ENCODE measurements at regions not wholly inside any gene's neighbourhood (a gene's known extent, or its start where the extent isn't known, plus 50 kb on each side); places are given as distances from the start of the nearest gene placed in this dataset.

DNA sequence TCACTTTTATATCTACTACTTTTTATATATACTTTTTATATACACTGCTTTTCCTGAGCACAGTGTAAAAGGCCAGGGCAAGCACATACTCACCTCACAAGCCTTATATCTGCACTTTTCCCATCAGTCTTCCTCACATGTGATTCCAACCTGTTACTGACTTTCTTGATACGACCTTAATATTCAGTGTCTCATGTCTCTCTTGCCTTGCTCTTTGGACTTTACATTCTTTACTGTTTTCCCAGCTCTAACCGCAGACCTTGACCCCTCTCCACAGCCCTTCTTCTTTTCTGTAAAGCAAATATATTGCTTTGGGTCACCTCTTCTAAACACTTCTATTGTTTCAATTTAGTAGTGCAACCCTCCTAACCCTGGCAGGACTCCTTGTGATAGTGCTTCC lies 353.1 kb upstream of the ANO5 start:
- no peak for DNase-seq

DNA sequence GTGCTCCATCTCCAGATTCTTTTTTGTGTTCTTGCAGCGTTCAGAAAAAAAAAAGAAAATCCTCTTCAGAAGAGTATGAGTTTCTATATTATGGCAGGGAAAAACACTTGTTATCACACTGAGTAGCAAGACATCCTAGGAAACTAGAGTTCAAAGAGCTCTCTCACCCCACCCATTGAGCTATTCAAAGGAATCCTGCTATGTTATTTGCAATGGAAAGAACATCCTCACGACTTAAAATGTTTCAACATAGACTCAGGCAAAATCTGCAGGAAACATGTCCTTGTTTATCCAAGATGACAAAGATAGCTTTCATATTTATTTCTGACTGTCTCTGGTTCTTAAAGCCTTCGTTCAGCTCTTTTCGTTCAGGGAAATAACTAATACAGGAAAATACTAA lies 331.6 kb upstream of the ANO5 start:
- no peak for DNase-seq

DNA sequence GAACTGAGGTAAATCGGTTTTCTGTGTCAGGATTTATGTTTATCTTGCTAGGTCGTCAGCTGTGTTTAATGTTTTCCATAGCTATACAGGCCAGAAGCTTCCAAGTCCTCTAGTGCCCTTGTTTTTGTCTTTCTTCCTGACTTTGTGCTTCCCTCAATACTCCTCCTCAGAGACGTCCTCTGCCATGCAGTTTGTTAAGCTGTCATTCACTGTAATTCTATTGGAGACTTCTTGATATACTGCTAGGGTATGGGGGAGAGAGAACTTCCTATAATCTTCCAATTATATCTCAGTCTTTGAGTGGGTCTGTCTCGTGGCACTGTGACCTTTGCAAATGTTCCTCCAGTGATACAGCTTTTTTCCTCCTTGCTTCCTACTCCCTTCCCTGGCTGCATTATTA lies 327.3 kb upstream of the ANO5 start:
- DNase-seq, result no peak

DNA sequence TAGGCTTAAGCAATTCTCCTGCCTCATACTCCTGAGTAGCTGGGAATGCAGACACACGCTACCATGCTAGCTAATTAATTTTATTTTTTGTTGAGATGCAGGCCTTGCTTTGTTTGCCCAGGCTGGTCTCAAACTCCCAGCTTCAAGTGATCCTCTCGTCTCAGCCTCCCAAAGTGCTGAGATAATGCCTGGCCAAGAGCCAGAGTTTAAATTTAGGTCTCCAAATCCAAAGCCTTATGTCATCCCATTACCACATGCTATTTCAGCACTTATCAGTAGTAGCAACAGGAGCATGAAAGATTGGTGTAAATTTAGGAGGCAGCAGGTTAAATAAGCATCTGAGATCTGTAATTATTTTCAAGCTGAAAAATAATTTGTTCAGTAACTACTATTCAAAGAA lies 326.1 kb upstream of the ANO5 start:
- no peak for DNase-seq

DNA sequence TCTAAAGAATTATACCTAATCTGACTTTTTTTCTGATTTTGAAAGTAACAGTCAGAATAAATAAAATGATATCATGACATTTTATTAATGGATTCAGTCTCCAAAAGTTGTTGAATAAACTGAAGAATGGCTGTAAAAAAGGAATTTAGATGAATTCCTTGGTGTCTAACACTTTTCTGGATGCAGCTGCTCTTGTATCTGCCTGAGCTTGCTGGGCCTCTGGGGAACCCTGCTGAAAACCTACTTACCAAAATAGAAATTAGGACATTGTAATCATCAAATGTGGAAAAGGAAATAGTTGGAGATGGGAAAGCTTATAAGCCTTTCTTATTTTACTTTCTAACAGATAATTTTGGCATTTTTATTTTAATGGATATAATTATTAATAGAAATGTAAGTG lies 315.7 kb upstream of the ANO5 start:
- DNase-seq, result no peak

DNA sequence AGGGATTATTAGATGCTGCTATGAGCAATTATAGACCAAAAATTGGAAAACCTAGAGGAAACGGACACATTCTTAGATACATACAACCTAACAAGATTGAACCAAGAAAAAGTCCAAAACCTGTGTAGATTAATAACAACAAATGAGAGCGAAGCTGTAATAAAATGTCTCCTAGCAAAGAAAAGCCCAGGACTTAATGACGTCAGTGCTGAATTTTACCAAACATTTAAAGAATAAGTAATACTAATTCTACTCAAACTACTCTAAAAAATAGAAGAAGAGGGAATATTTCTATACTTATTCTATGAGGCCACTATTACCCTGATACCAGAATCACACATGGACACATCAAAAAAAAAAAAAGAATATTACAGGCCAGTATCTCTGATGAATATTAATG lies 309.5 kb upstream of the ANO5 start:
- no peak for DNase-seq

DNA sequence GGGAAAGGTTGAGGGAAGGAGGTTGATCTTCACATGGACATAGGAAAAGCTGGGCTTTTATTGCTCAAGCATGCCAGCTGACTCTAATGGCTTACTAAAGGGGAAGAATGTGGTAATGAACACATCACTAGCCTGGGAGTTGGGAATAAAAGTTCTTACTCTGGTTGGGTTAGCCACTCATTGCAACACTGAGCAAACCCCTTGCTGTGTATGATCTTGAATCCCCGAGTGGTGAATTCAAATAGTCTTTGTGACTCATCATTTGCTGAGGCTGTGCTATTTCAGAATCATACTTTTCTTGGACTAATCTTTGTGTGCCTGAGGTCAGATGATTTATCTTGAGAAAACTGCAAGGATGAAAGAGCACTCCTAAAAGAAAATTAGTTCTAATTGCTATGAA lies 304.1 kb upstream of the ANO5 start:
- no peak for DNase-seq

DNA sequence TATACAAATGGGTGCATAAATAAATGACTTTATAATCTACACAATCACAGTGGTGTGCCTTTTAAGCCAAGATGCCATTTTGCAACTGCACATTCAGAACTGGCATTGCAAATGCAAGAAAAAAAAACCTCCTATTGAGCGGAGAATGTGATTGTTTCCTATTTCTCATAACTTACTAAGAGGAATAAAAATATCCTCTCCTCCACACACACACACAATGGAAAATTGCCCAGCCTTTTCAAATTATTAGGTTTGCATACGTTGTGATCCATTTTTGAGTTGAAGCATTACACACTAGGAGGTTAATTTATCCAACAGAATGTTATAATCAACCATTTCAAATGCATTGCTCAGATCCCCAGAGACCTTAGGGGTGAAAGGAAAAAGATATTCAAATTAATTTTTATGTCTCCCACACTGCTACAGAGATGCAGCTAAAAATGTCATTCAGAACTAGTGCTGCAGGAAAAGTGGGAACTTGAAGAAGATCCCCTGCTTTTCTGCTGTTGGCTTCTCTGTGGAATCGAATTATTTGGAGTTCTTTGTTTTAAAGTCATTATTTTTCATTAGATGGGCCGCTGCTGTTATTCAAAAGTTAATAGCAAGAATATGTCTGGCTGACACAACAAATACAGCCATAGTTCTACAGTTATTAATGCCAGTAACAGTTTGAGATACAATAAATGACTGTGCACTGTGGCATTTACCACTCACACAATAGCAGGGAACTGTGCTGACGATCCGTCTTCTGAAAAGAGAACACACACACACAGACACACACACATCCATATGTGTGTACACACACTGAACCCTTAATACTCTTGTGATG lies 299.9 kb upstream of the ANO5 start:
- no peak for DNase-seq

DNA sequence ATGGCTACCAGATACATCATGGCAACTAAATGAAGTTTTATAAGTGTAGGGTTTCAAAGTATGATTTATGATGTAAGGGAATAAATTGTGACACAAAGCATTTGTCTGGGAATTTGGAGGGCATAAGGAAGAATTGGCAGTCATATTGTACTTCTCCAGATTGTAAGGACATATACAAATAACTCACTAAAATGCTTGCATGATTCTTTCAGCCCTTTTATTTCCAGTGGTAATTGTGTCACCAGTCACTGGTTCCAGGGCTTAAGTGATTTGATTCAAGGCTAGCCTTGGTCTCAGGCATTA lies 299.4 kb upstream of the ANO5 start:
- DNase-seq, result no peak

DNA sequence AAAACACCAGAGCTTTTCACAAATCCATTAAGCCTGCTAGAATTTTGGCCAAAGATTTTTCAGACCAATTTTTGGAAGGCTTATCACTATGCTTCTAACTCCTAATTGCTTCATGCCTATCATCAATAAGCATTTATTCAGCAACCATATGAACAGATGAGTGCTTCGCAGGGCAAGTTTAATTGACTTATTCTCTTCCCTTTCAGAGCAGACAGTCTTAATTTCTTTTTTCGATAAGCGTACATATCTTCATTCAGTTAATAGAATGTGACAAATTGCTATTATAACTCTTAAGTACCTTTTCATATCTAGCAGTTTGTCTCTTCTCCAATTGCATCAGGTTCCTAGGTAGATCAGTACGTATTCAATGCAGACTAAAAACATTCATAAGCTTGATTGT lies 298.4 kb upstream of the ANO5 start:
- DNase-seq, result no peak

DNA sequence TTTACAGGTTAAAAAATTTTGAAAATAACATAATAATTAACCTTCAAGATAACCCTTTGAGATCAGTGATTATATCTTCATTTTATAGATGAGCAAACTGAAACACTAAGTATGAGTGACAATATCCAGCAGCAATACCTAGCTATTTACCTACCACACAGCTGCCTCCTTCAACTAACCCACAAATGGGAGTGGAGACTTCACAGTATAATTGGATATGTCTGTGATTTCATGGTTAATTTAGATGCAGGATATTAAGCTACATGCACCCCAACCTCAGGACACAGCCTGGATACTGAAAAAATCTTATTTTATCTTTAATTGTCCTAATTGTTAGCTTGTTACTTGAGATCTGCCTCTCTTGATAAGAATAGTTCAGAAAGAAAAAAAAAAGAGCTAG lies 297.2 kb upstream of the ANO5 start:
- no peak for DNase-seq

DNA sequence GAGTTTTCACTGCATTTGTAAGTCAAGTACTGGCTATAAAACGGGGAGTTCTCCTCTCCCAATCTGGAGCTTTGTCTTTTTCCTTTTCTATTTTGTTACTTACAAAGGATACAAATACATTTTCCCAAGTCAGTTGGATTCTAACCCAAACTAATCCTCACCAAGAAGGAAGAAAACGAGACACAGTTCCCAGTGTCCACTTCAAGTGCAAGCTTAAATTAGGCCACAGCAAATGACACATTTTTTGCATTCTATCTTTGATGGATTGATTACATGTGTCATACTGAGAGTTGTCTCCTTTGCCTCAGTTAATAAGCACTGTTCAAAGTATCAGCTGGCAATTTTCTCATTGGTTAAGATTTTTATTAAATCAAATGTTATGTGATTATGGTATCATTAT lies 296.7 kb upstream of the ANO5 start:
- no peak for DNase-seq

DNA sequence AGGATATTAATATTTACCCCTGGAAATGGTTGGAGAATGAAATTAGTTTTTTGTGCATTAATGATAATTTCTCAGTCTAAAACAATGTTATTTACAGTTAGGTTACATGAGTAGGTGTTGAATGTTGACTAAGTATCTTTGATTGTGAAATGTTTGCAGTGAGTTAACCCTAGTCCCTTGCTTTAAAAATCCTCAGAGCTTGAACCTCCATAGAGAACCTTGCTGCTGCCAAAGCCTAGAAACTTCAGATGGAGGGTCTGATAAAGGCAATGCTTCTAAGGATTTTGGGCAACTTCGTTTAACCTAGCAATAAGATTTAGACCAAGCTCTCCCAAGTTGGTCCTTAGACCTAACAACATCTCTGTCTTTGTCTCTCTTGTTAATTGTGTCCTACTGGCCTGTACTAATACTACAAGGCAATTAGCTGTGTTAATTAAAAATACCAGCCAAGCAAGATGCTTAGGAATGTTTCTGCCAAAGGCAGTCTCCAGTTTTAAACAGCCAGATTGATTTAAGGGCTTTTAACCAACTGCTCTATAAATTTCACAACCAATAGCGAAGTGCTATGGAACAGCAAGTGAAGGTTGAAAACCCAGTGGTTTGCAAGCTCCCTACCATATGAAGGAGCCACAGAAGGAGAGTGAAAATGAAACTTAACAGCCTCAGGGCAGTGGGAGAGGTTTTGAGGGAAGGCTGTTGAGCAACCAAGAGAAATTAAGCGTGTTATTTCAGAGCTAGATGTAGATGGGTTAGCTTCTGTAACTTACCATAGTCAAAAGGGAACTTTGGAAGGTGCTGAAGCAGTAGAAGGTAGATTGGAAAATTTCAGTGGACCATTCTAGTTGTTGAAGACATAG lies 295.9 kb upstream of the ANO5 start:
- no peak for DNase-seq

DNA sequence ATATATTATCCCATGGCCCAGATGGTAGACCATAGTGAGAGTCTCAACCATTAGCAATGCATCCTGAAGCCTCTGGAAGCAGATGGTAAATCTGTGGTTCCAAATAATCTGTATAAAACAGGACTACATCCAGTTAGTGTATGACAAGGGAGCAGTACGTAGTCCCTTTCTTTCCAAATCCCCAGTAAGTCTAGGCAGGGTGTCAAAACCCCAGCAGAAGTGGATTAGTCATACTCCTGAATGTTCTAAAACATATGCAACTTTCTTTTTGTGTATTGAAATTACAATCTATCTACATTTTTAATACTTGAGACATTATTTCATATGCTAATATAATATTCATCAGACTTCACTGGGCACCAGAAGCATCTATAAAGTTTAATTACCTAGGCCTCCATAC lies 295.1 kb upstream of the ANO5 start:
- DNase-seq, result no peak

DNA sequence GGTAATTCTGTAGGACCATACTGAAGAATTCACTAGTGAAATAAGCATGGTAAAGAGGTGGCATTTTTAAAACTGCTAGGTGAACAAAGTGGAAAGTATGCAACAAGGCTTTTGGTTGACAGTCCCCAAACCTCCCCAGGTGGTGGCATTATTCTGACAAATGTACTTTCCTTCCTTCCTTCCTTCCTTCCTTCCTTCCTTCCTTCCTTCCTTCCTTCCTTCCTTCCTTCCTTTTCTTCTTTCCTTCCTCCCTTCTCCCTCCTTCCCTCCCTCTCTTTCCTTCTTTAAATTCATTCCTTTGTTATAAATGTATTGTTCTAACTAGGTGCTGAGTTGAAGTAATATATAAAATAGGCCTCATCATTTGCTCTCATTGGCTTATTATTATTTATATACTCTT lies 284.7 kb upstream of the ANO5 start:
- DNase-seq, result no peak

DNA sequence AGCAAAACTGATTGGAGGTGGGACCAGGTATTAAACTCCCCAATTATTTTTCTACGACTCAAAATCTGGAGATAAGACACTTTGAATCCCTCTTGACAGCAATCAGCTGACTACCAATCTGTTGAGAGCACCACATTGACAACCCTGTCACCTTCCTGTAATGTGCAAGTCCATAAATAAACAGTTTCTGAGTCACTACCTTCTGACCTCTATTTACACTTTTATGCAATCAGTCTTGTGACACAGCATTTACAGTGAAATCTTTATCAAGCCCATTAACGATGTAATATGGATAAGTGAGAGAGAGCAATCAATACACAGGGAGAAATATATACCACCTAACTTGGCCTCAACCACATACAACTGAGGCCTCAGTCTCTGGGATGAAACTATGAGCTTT lies 283.7 kb upstream of the ANO5 start:
- no peak for DNase-seq

DNA sequence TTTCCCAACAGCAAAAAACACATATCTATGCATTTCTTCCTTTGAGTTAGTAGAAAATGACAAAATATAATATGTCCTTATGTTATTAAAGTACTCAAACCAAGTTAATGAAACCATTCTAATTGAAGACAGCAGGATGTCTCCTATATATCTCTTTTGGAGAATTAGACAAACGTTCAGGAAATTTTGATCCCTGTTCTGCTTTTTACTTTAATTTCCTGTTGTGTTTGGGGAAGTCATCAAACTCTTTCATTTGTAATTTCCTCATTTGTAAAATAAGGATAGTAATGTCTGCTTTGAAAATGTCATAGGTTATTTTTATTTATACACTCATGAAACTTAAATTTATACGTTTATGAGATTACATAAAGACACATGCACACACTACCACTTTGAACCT lies 281.8 kb upstream of the ANO5 start:
- no peak for DNase-seq

DNA sequence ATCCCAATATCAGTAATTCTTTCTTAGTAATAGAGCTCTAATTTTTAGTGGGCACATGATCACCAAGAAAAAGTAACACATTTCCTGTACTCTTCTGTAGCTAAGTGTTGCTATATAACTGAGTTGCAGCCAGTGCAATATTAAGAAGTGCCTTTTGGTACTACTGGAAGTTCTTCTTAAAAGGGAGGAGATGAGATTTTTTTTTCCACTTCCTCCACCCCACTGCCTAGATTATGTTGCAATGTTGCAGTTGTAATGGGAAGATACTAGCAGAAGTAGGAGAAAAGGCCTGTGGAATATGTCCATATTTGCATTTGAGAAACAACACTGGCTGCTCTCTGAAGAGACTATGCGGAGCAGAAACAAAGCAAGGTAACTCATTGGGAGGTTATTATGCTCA lies 280.6 kb upstream of the ANO5 start:
- DNase-seq, result no peak

DNA sequence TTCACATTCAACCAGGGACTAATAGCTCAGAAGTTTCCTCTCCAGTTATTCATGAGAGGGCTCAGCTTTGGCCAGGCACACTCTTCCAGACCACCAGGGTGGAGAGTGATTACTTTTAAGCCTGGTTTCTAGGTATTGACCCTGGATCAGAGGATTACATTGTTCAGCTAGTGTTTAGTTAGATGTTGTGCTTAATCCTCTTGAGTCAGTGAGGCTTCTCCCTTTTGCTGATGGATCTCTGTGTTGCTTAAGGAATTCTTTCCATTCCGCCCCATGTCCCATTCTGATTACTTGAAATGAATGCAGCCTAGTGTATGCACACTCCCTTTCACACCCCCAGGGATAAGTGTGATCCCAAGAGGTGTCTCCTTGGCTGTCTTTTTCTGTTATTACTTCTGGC lies 271.7 kb upstream of the ANO5 start:
- DNase-seq, result no peak

DNA sequence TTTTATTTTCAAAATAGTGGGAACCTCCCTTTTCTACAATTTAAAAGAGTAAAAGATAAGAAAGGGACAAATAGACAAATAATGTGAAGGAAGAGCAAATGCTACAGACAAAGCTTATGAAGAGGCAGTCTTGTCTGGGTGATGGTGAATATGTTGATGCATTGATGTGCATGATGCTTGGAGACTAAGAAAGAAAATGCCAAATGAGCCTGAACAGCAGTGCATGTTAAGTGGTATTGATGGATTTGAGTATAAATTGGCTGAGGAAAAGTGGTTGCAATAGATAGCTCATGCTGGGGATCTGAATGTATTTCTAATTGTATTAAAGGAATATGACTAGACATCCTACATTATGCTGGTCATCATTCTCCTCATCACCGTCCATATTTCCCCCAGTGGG lies 268.6 kb upstream of the ANO5 start:
- DNase-seq, result no peak

DNA sequence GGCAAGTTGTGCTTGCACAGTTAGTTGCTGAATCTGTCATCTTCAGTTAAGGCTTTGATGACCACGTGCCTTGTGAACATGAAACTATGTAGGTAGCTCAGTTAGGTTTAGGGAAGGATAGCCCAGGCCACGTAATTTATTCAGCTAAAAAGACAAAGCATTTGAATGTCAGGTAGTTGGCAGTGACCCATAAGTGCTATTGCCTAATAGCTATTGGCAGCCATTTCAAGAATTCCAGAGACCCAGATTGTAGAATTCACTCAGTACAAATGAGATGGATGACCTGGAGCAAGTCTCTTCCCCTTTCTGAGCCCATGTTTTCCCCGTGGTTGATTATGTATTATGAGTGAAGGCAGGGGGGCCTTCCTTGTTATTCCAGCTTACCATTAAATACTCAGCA lies 265.3 kb upstream of the ANO5 start:
- no peak for DNase-seq

DNA sequence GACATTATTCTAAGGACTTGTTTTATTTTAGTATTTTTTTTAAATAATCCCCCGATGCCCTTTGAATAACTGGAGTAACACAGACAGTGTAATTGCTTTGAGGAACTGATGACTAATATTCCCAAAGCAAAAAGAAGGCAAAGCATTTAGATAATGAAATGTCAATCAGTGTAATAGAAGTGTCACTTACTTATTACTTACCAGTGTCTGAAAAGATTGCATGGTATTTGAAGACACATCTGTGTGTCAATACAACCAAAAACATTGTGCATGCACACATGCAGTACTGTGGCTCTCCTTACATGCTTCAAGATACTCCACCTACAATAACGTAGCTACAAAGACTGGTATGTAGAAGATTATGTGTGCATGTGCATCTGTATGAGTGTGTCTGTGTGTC lies 264.0 kb upstream of the ANO5 start:
- DNase-seq, result no peak

DNA sequence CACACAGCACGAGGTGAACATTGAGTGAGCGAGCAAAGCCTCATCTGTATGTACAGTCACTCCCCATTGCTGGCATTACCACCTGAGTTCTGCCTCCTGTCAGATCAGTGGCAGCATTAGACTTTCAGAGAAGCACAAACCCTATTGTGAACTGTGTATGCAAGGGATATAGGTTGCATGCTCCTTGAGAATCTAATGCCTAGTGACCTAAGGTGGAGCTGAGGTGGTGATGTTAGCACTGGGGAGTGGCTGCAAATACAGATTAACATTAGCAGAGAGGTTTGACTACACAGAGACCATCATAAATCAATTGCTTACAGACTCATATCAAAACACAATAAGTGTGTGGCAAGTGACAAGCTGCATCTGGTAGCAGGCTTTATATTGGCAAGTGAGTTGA lies 262.5 kb upstream of the ANO5 start:
- no peak for DNase-seq

DNA sequence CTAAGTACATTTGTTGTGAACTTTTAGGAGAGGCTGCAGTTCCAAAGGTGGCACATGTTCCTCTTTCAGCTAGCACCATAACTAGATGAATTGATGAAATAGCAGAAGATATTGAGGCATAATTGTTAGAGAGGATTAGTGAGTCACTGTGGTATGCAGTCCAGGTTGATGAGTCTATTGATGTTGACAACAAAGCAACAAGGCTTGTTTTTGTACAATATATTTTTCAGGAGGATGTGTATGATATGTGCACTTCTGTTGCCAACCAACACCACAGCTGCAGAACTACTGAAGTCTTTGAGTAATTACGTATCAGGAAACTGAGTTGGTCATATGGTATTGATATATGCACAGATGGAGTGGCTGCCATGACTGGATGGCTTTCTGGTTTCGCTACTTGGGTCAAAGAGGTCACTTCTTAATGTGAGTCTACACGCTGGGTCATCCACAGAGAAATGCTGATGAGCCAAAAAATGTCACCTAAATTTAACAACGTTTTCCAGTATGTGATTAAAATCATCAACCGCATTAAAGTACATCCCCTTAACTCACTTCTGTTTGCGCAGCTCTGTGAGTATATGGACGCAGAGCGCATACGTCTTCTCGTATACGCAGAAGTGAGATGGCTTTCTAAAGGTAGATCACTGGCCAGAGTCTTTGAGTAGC lies 261.3 kb upstream of the ANO5 start:
- no peak for DNase-seq
